HL-60 (cell line): ENCODE measurements at regions not wholly inside any gene's neighbourhood (a gene's known extent, or its start where the extent isn't known, plus 50 kb on each side); places are given as distances from the start of the nearest gene placed in this dataset.

Experiments
- DNase-seq, 2 experiments: peaks; one replicate each; pipeline ENCODE4 v3.0.0-alpha.2; 2010 to 2020; ENCODE audit warnings: low read depth in 1 of 2, low spot score in 1 of 2
- H3K27ac ChIP-seq: fragments of 250-450 bp; sonication (Bioruptor Pico); replicated peaks from 2 replicates; pipeline ENCODE4 v1.5.1; 2020; ENCODE audit warnings: mild to moderate bottlenecking, moderate library complexity
- H3K27me3 ChIP-seq: fragments of 250-450 bp; sonication (Bioruptor Pico); 2 replicates; pipeline ENCODE4 v1.5.1; 2021; ENCODE audit warnings: mild to moderate bottlenecking, moderate library complexity; ENCODE audit not compliant: insufficient read depth, poor library complexity, severe bottlenecking
- H3K4me3 ChIP-seq: replicated peaks from 2 replicates; pipeline ENCODE4 v1.5.1; 2011; ENCODE audit warnings: mild to moderate bottlenecking, control low read depth, low read length; ENCODE audit not compliant: insufficient read depth
- GABPA ChIP-seq: IDR thresholded peaks from 2 replicates; pipeline ENCODE4 v1.6.1; 2012; ENCODE audit warnings: low read depth
- POLR2AphosphoS5 ChIP-seq: IDR thresholded peaks from 2 replicates; pipeline ENCODE4 v1.6.1; 2012; ENCODE audit warnings: low read depth
- SPI1 ChIP-seq: IDR thresholded peaks from 2 replicates; pipeline ENCODE4 v1.6.1; 2012; ENCODE audit warnings: low read depth, mild to moderate bottlenecking, borderline replicate concordance
- TF ChIP-seq, protein P1 (sequence below): IDR thresholded peaks from one replicate; pipeline ENCODE4 v1.5.1; 2011; ENCODE audit warnings: low read length, control low read depth, inconsistent platforms; ENCODE audit not compliant: insufficient read depth
- TF ChIP-seq, protein P2 (sequence below): IDR thresholded peaks from 2 replicates; pipeline ENCODE4 v1.6.1; 2012; ENCODE audit warnings: low read depth; ENCODE audit not compliant: insufficient replicate concordance

DNA sequence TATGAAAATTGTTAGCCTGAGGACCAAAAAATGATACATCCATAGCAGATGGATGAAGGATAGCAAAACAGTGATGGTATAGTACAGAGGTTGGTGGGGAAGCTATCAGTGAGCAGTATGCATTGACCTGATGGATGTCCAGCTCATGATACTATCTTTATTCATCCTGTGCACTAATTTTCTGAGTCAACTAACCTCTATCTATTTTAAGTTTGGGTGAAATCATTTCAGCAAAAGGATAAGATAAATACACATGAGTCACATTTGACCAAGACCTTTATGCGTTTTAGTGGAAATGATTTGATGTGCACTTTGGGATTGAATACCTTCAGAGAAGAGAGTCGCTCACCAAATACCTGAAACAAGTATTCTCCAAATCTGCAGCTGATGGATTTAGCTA is 351.0 kb upstream of the NR3C2 start:
- no peak overlapping the region for H3K27ac ChIP-seq
- DNase-seq = no peak
- no peaks in the 10 kb centered on the region for H3K27me3 ChIP-seq
- H3K4me3 ChIP-seq = no peak overlapping the region
- no peak for TF ChIP-seq SPI1
- TF ChIP-seq, protein P1, sequence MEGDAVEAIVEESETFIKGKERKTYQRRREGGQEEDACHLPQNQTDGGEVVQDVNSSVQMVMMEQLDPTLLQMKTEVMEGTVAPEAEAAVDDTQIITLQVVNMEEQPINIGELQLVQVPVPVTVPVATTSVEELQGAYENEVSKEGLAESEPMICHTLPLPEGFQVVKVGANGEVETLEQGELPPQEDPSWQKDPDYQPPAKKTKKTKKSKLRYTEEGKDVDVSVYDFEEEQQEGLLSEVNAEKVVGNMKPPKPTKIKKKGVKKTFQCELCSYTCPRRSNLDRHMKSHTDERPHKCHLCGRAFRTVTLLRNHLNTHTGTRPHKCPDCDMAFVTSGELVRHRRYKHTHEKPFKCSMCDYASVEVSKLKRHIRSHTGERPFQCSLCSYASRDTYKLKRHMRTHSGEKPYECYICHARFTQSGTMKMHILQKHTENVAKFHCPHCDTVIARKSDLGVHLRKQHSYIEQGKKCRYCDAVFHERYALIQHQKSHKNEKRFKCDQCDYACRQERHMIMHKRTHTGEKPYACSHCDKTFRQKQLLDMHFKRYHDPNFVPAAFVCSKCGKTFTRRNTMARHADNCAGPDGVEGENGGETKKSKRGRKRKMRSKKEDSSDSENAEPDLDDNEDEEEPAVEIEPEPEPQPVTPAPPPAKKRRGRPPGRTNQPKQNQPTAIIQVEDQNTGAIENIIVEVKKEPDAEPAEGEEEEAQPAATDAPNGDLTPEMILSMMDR = no peak
- TF ChIP-seq, protein P2, sequence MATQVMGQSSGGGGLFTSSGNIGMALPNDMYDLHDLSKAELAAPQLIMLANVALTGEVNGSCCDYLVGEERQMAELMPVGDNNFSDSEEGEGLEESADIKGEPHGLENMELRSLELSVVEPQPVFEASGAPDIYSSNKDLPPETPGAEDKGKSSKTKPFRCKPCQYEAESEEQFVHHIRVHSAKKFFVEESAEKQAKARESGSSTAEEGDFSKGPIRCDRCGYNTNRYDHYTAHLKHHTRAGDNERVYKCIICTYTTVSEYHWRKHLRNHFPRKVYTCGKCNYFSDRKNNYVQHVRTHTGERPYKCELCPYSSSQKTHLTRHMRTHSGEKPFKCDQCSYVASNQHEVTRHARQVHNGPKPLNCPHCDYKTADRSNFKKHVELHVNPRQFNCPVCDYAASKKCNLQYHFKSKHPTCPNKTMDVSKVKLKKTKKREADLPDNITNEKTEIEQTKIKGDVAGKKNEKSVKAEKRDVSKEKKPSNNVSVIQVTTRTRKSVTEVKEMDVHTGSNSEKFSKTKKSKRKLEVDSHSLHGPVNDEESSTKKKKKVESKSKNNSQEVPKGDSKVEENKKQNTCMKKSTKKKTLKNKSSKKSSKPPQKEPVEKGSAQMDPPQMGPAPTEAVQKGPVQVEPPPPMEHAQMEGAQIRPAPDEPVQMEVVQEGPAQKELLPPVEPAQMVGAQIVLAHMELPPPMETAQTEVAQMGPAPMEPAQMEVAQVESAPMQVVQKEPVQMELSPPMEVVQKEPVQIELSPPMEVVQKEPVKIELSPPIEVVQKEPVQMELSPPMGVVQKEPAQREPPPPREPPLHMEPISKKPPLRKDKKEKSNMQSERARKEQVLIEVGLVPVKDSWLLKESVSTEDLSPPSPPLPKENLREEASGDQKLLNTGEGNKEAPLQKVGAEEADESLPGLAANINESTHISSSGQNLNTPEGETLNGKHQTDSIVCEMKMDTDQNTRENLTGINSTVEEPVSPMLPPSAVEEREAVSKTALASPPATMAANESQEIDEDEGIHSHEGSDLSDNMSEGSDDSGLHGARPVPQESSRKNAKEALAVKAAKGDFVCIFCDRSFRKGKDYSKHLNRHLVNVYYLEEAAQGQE = no peak
- no peak for TF ChIP-seq GABPA

DNA sequence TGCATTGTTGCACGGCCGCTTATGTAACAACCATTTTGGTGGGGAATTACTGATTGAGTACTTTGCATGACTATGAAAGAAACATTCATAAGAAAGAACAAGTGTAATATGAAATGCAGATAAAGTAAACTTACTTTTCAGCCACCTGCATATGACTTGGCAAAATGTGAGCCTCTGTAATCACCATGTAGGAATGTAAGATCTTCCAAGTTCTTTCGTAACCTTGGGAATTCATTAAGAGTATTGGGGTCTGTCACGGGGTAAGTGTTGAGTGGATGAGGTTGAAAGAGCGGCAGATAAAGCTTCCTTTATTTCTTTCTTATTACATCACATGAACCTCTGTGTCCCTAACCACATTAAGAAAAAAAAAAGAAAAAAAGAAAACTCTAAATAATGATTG is 348.5 kb upstream of the NR3C2 start:
- no peak for DNase-seq
- Histone ChIP-seq H3K27ac (no peak overlapping the region), H3K27me3 (no peaks in the 10 kb centered on the region), H3K4me3 (no peak overlapping the region)
- no peak for TF ChIP-seq SPI1
- TF ChIP-seq POLR2AphosphoS5 = no peak
- TF ChIP-seq GABPA = no peak
- TF ChIP-seq, protein P2 = no peak

DNA sequence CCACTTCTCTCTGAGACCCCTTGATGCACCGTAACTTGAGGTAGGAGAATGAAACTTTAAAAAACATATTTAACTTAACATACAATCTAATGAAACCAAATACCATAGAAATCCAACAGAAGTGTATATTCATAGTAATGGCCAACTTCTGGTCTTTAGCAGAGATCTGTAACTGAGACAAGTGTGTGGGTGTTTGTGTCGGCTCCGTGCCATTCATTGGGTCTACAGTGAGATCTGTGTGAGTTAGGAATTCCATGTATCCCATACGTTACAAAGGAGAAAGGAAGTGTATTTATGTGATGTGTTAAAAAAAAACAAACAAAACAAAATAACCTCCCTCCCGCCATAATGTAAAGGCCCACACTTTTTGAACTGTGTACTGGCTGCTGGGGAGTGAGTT is 348.0 kb upstream of the NR3C2 start:
- TF ChIP-seq, protein P2 = no peak
- no peak for TF ChIP-seq SPI1
- no peak for TF ChIP-seq POLR2AphosphoS5
- no peak for TF ChIP-seq GABPA
- no peak for DNase-seq
- no peak overlapping the region for H3K4me3 ChIP-seq
- no peaks in the 10 kb centered on the region for H3K27me3 ChIP-seq
- H3K27ac ChIP-seq = no peak overlapping the region

DNA sequence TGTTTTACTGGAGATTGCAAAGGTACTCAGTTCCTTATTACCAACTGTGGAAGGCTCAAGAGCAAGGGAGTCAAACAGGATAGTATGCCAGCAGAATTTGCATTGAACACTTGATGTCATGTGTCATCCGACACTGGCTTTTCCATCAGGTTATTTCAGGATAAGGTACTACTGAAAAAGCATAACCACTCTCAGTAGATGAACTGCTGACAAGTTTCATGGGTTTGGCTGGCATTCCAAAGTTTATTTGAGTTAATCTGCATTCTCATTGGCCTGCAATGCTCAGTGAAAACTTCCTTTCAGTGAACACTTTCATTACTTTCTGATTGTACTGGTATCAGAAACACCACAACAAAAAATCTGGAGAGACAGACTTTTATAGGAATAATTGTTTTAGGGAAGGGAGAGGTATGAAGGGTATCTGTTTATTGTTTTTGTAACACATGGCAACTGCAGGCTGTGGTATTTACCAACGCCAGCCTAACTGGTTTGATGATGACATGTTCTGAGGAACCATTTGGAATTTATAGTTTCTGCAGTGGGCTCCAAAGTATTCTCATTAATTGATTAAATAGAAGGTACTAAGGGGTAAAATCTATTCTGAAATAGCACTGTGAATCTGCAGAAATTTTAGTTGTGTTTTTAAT is 345.7 kb upstream of the NR3C2 start:
- Histone ChIP-seq H3K27me3 (no peaks in the 10 kb centered on the region), H3K4me3 (no peak overlapping the region), H3K27ac (no peak overlapping the region)
- TF ChIP-seq POLR2AphosphoS5 = no peak
- no peak for TF ChIP-seq SPI1
- TF ChIP-seq GABPA = no peak
- TF ChIP-seq, protein P1 = no peak
- TF ChIP-seq, protein P2 = no peak
- no peak for DNase-seq
